ENCODE measurements at regions not wholly inside any gene's neighbourhood (a gene's known extent, or its start where the extent isn't known, plus 50 kb on each side); places are given as distances from the start of the nearest gene placed in this dataset.

DNA sequence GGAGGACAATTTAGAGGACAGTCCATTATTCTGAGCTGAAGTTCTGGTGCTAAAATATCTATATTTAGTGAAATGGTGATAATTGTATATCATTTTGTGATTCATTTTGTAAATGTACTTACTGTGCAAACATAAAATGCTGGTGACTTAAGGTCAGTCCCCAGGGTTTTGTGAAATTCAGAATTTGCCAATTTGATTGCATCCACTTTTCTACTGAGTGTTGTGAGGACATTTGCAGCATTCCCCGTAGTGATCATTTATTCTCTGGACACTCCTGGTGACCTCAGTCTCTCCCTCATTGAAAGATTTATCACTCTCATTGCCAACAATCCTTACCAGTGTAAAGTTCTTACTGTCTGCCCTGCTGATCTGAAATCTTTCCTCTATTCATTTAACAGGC is 98.2 kb downstream of the SOCS6 start:
- H3K4me2 ChIP-seq (ENCODE audit: control insufficient read depth, extremely low read depth, insufficient read depth, low read depth, low read length): no peak overlapping the region

DNA sequence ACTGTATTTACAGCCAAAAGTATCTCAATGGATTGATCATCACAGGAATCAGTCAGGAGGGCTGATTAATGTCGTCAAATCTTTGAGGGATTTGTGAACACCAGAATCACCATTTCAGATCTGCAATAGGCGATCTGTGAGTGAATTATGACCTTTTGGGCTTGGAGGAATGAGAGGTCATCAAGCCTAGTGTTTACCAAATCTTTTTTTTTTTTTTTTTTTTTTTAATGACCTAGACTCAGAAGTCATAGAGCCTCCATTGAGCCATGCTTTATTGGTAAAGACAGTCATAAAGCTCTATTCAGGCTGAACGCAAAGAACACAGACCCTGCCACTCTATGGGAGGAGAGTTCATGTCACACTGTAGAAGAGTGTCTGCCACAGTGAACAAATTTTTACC is 97.7 kb downstream of the SOCS6 start:
- H3K4me3 ChIP-seq (ENCODE audit: control insufficient read depth in 2 of 3, extremely low read depth in 1 of 3, insufficient read depth in 2 of 3, low read depth in 1 of 3, low read length in 3 of 3): no peak overlapping the region

More for the DNA sequence above, 98.2 kb downstream of the SOCS6 start:
- Histone ChIP-seq H3K27me3 (ENCODE audit: control insufficient read depth, extremely low read depth, insufficient read depth, low read length) (no peaks in the 10 kb centered on the region), H3K4me3 (ENCODE audit: control insufficient read depth in 2 of 3, extremely low read depth in 1 of 3, insufficient read depth in 2 of 3, low read depth in 1 of 3, low read length in 3 of 3) (no peak overlapping the region), H2AFZ (ENCODE audit: control insufficient read depth, low read length) (no peak overlapping the region), H3K9ac (ENCODE audit: control insufficient read depth, extremely low read depth, insufficient read depth, low read length) (no peak overlapping the region), H3K9me3 (ENCODE audit: control insufficient read depth, low read depth, low read length) (no peaks in the 10 kb centered on the region), H3K36me3 (ENCODE audit: control insufficient read depth in 2 of 2, extremely low read depth in 1 of 2, insufficient read depth in 2 of 2, low read length in 2 of 2) (no peaks in the 10 kb centered on the region), H3K79me2 (ENCODE audit: control insufficient read depth, insufficient read depth, low read length) (no peaks in the 10 kb centered on the region), H3K9me1 (ENCODE audit: control insufficient read depth, extremely low read depth, insufficient read depth, low read length) (no peaks in the 10 kb centered on the region), H3K27ac (ENCODE audit: control insufficient read depth, insufficient read depth, low read length) (no peak overlapping the region), H3K4me1 (ENCODE audit: control insufficient read depth, extremely low read depth, insufficient read depth, low read length) (peaks cover 26% of the 10 kb centered on the region), H4K20me1 (ENCODE audit: control insufficient read depth, extremely low read depth, insufficient read depth, low read length) (no peaks in the 10 kb centered on the region)
- dilution Hi-C loops (cut with MboI; ENCODE audit: extremely low pct_ligation_motif_present, low sequenced_read_pairs): no loop called here
- FAIRE-seq: no peak
- no peak for DNase-seq (ENCODE audit: low read depth, low spot score)
- TF ChIP-seq, protein P1, sequence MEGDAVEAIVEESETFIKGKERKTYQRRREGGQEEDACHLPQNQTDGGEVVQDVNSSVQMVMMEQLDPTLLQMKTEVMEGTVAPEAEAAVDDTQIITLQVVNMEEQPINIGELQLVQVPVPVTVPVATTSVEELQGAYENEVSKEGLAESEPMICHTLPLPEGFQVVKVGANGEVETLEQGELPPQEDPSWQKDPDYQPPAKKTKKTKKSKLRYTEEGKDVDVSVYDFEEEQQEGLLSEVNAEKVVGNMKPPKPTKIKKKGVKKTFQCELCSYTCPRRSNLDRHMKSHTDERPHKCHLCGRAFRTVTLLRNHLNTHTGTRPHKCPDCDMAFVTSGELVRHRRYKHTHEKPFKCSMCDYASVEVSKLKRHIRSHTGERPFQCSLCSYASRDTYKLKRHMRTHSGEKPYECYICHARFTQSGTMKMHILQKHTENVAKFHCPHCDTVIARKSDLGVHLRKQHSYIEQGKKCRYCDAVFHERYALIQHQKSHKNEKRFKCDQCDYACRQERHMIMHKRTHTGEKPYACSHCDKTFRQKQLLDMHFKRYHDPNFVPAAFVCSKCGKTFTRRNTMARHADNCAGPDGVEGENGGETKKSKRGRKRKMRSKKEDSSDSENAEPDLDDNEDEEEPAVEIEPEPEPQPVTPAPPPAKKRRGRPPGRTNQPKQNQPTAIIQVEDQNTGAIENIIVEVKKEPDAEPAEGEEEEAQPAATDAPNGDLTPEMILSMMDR (optimal IDR thresholded peaks at IDR 0.05 in 1 of 3, IDR thresholded peaks at IDR 0.05 in 1 of 3, conservative IDR thresholded peaks at IDR 0.05 in 1 of 3; ENCODE audit: extremely low read depth in 1 of 3, insufficient read depth in 2 of 3, low read length in 3 of 3): no peak
- TF ChIP-seq EZH2 (IDR thresholded peaks at IDR 0.05; ENCODE audit: low read length): no peak

More for the DNA sequence above, 97.7 kb downstream of the SOCS6 start:
- Histone ChIP-seq H3K9me3 (ENCODE audit: control insufficient read depth, low read depth, low read length) (no peaks in the 10 kb centered on the region), H3K9me1 (ENCODE audit: control insufficient read depth, extremely low read depth, insufficient read depth, low read length) (no peaks in the 10 kb centered on the region), H3K4me2 (ENCODE audit: control insufficient read depth, extremely low read depth, insufficient read depth, low read depth, low read length) (no peak overlapping the region), H3K4me1 (ENCODE audit: control insufficient read depth, extremely low read depth, insufficient read depth, low read length) (peaks cover 30% of the 10 kb centered on the region), H3K79me2 (ENCODE audit: control insufficient read depth, insufficient read depth, low read length) (no peaks in the 10 kb centered on the region), H3K36me3 (ENCODE audit: control insufficient read depth in 2 of 2, extremely low read depth in 1 of 2, insufficient read depth in 2 of 2, low read length in 2 of 2) (no peaks in the 10 kb centered on the region), H4K20me1 (ENCODE audit: control insufficient read depth, extremely low read depth, insufficient read depth, low read length) (no peaks in the 10 kb centered on the region), H2AFZ (ENCODE audit: control insufficient read depth, low read length) (no peak overlapping the region), H3K9ac (ENCODE audit: control insufficient read depth, extremely low read depth, insufficient read depth, low read length) (no peak overlapping the region), H3K27me3 (ENCODE audit: control insufficient read depth, extremely low read depth, insufficient read depth, low read length) (no peaks in the 10 kb centered on the region), H3K27ac (ENCODE audit: control insufficient read depth, insufficient read depth, low read length) (no peak overlapping the region)
- no peak for FAIRE-seq
- dilution Hi-C loops (cut with MboI; ENCODE audit: extremely low pct_ligation_motif_present, low sequenced_read_pairs): no loop called here
- DNase-seq (ENCODE audit: low read depth, low spot score): no peak
- TF ChIP-seq, protein P1 (optimal IDR thresholded peaks at IDR 0.05 in 1 of 3, IDR thresholded peaks at IDR 0.05 in 1 of 3, conservative IDR thresholded peaks at IDR 0.05 in 1 of 3; ENCODE audit: extremely low read depth in 1 of 3, insufficient read depth in 2 of 3, low read length in 3 of 3): no peak
- no peak for TF ChIP-seq EZH2 (IDR thresholded peaks at IDR 0.05; ENCODE audit: low read length)
